GM23338 (cell line): ENCODE measurements at regions not wholly inside any gene's neighbourhood (a gene's known extent, or its start where the extent isn't known, plus 50 kb on each side); places are given as distances from the start of the nearest gene placed in this dataset.

Experiments used
- ATAC-seq: fragments of 200-7000 bp; cut with Tn5 transposase; 3 replicates; pipeline ENCODE4 v1.9.1; 2020
- DNase-seq: peaks from one replicate; pipeline ENCODE4 v3.0.0-alpha.2; 2015; ENCODE audit warnings: low spot score
- H2AFZ ChIP-seq: fragments of 200-600 bp; sonication (generic); 2 replicates; pipeline ENCODE4 v1.8.0; 2016; ENCODE audit warnings: antibody characterized with exemption, mild to moderate bottlenecking, moderate library complexity
- H3F3A ChIP-seq: fragments of 200-600 bp; sonication (generic); replicated peaks from 2 replicates; pipeline ENCODE4 v1.8.0; 2017; ENCODE audit warnings: antibody characterized with exemption, mixed run types, low read depth
- H3K27ac ChIP-seq: fragments of 200-600 bp; sonication (generic); 2 replicates; pipeline ENCODE4 v1.6.1; 2016; ENCODE audit warnings: low read depth
- H3K27me3 ChIP-seq: fragments of 200-600 bp; sonication (generic); 2 replicates; pipeline ENCODE4 v1.8.0; 2016; ENCODE audit warnings: mild to moderate bottlenecking, mixed run types, moderate library complexity; ENCODE audit not compliant: insufficient read depth
- H3K36me3 ChIP-seq: fragments of 200-600 bp; sonication (generic); 2 replicates; pipeline ENCODE4 v1.8.0; 2016; ENCODE audit warnings: mild to moderate bottlenecking; ENCODE audit not compliant: insufficient read depth
- H3K4me1 ChIP-seq: fragments of 200-600 bp; sonication (generic); 2 replicates; pipeline ENCODE4 v1.8.0; 2016; ENCODE audit warnings: mild to moderate bottlenecking, moderate library complexity; ENCODE audit not compliant: insufficient read depth
- H3K4me2 ChIP-seq: fragments of 200-600 bp; sonication (generic); 2 replicates; pipeline ENCODE4 v1.7.1; 2017; ENCODE audit warnings: mixed run types
- H3K4me3 ChIP-seq: fragments of 200-600 bp; sonication (generic); 2 replicates; pipeline ENCODE4 v1.6.1; 2016; ENCODE audit warnings: mixed run types
- H3K79me2 ChIP-seq: fragments of 200-600 bp; sonication (generic); replicated peaks from 2 replicates; pipeline ENCODE4 v1.8.0; 2017; ENCODE audit warnings: mild to moderate bottlenecking; ENCODE audit not compliant: insufficient read depth
- H3K9me2 ChIP-seq: fragments of 200-600 bp; sonication (generic); 2 replicates; pipeline ENCODE4 v1.8.0; 2017; ENCODE audit not compliant: insufficient read depth
- H4K20me1 ChIP-seq: fragments of 200-600 bp; sonication (generic); replicated peaks from 2 replicates; pipeline ENCODE4 v1.8.0; 2017; ENCODE audit warnings: mild to moderate bottlenecking; ENCODE audit not compliant: insufficient read depth
- H3K27ac Mint-ChIP-seq: 2 replicates; pipeline ENCODE4 v1.8.0; 2020; ENCODE audit warnings: inconsistent platforms, mild to moderate bottlenecking, moderate library complexity, mixed read lengths
- H3K27me3 Mint-ChIP-seq: 3 replicates; pipeline ENCODE4 v1.8.0; 2022; ENCODE audit warnings: low read depth, mild to moderate bottlenecking, moderate library complexity, mixed read lengths, inconsistent platforms; ENCODE audit not compliant: insufficient read depth, poor library complexity
- H3K36me3 Mint-ChIP-seq: 3 replicates; pipeline ENCODE4 v1.8.0; 2021; ENCODE audit warnings: low read depth, mild to moderate bottlenecking, inconsistent platforms, moderate library complexity, mixed read lengths
- H3K4me1 Mint-ChIP-seq: 3 replicates; pipeline ENCODE4 v1.8.0; 2020; ENCODE audit warnings: mild to moderate bottlenecking, inconsistent platforms, mixed read lengths
- H3K4me3 Mint-ChIP-seq: 3 replicates; pipeline ENCODE4 v1.8.0; 2021; ENCODE audit warnings: moderate library complexity, mild to moderate bottlenecking, inconsistent platforms, mixed read lengths
- H3K9me3 Mint-ChIP-seq: 3 replicates; pipeline ENCODE4 v1.8.0; 2020; ENCODE audit warnings: moderate library complexity, mild to moderate bottlenecking, inconsistent platforms, mixed read lengths
- EZH2 ChIP-seq: fragments of 200-600 bp; sonication (generic); IDR thresholded peaks from one replicate; pipeline ENCODE4 v1.8.0; 2017; ENCODE audit warnings: antibody characterized with exemption, mild to moderate bottlenecking, low read depth; ENCODE audit not compliant: unreplicated experiment
- EZH2phosphoT487 ChIP-seq: fragments of 200-600 bp; sonication (generic); IDR thresholded peaks from one replicate; pipeline ENCODE4 v1.8.1; 2018; ENCODE audit warnings: antibody characterized with exemption; ENCODE audit not compliant: unreplicated experiment
- JUNB ChIP-seq: IDR thresholded peaks from one replicate; pipeline ENCODE4 v1.6.1; 2016; ENCODE audit warnings: antibody characterized with exemption; ENCODE audit not compliant: unreplicated experiment
- POLR2AphosphoS5 ChIP-seq: IDR thresholded peaks from 2 replicates; pipeline ENCODE4 v1.6.1; 2016; ENCODE audit warnings: antibody characterized with exemption, low read depth
- STAT1 ChIP-seq: IDR thresholded peaks from one replicate; pipeline ENCODE4 v1.6.1; 2016; ENCODE audit warnings: antibody characterized with exemption; ENCODE audit not compliant: unreplicated experiment
- ZNF114 ChIP-seq: fragments of 250-450 bp; sonication (Bioruptor Pico); IDR thresholded peaks from 2 replicates; pipeline ENCODE4 v1.5.0; 2020; ENCODE audit warnings: mild to moderate bottlenecking, moderate library complexity
- ZNF331 ChIP-seq: fragments of 250-450 bp; sonication (Bioruptor Pico); IDR thresholded peaks from 2 replicates; pipeline ENCODE4 v1.5.0; 2020; ENCODE audit warnings: low read depth, mild to moderate bottlenecking, moderate library complexity
- TF ChIP-seq, protein P1 (sequence below): IDR thresholded peaks from one replicate; pipeline ENCODE4 v1.6.1; 2018; ENCODE audit warnings: antibody characterized with exemption; ENCODE audit not compliant: unreplicated experiment
- TF ChIP-seq, protein P2 (sequence below), 2 experiments: fragments of 200-600 bp in 1 of 2; sonication (generic) in 1 of 2; conservative IDR thresholded peaks; 2 replicates each; pipeline versions ENCODE4 v1.5.1 to v1.6.1; 2016 to 2017; ENCODE audit warnings: antibody characterized with exemption in 2 of 2, low read depth in 2 of 2, mild to moderate bottlenecking in 2 of 2, moderate library complexity in 1 of 2
- TF ChIP-seq, protein P3 (sequence below): IDR thresholded peaks from 2 replicates; pipeline ENCODE4 v1.6.1; 2016; ENCODE audit warnings: antibody characterized with exemption
- TF ChIP-seq, protein P4 (sequence below): fragments of 250-450 bp; sonication (Bioruptor Pico); IDR thresholded peaks from 2 replicates; pipeline ENCODE4 v1.5.0; 2020; ENCODE audit warnings: mild to moderate bottlenecking, moderate library complexity

DNA sequence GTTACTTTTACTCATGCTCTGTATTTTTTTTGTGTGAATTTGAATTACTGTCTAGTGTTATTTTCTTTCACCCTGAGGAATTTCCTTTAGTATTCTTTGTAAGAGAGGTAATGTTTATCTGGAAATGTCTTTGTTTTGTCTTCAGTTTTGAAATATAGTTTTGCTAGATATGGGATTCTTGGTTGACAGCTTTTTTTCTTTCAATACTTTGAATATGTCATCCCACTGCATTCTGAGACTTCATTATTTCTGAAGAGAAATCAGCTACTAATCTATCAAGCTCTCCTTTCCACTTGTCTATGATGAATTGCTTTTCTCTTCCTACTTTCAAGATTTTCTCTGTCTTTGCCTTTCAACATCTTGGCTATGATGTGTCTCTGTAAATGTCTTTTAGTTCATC, 217.0 kb upstream of the CASK start:
- Histone ChIP-seq H3K9me2 (no peaks in the 10 kb centered on the region), H3F3A (no peaks in the 10 kb centered on the region), H4K20me1 (no peaks in the 10 kb centered on the region), H3K4me1 (no peaks in the 10 kb centered on the region; the same call in 1 of the 2 replicates), H3K4me3 (no peak overlapping the region), H3K4me2 (no peak overlapping the region), H3K79me2 (no peaks in the 10 kb centered on the region), H2AFZ (no peak overlapping the region), H3K36me3 (no peaks in the 10 kb centered on the region), H3K27ac (no peak overlapping the region), H3K27me3 (no peaks in the 10 kb centered on the region)
- TF ChIP-seq, protein P1, sequence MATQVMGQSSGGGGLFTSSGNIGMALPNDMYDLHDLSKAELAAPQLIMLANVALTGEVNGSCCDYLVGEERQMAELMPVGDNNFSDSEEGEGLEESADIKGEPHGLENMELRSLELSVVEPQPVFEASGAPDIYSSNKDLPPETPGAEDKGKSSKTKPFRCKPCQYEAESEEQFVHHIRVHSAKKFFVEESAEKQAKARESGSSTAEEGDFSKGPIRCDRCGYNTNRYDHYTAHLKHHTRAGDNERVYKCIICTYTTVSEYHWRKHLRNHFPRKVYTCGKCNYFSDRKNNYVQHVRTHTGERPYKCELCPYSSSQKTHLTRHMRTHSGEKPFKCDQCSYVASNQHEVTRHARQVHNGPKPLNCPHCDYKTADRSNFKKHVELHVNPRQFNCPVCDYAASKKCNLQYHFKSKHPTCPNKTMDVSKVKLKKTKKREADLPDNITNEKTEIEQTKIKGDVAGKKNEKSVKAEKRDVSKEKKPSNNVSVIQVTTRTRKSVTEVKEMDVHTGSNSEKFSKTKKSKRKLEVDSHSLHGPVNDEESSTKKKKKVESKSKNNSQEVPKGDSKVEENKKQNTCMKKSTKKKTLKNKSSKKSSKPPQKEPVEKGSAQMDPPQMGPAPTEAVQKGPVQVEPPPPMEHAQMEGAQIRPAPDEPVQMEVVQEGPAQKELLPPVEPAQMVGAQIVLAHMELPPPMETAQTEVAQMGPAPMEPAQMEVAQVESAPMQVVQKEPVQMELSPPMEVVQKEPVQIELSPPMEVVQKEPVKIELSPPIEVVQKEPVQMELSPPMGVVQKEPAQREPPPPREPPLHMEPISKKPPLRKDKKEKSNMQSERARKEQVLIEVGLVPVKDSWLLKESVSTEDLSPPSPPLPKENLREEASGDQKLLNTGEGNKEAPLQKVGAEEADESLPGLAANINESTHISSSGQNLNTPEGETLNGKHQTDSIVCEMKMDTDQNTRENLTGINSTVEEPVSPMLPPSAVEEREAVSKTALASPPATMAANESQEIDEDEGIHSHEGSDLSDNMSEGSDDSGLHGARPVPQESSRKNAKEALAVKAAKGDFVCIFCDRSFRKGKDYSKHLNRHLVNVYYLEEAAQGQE, result no peak
- no peak for TF ChIP-seq POLR2AphosphoS5
- TF ChIP-seq, protein P2, sequence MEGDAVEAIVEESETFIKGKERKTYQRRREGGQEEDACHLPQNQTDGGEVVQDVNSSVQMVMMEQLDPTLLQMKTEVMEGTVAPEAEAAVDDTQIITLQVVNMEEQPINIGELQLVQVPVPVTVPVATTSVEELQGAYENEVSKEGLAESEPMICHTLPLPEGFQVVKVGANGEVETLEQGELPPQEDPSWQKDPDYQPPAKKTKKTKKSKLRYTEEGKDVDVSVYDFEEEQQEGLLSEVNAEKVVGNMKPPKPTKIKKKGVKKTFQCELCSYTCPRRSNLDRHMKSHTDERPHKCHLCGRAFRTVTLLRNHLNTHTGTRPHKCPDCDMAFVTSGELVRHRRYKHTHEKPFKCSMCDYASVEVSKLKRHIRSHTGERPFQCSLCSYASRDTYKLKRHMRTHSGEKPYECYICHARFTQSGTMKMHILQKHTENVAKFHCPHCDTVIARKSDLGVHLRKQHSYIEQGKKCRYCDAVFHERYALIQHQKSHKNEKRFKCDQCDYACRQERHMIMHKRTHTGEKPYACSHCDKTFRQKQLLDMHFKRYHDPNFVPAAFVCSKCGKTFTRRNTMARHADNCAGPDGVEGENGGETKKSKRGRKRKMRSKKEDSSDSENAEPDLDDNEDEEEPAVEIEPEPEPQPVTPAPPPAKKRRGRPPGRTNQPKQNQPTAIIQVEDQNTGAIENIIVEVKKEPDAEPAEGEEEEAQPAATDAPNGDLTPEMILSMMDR (conservative IDR thresholded peaks at IDR 0.05; ENCODE audit: low read depth in 2 of 2), result no peak
- TF ChIP-seq, protein P3, sequence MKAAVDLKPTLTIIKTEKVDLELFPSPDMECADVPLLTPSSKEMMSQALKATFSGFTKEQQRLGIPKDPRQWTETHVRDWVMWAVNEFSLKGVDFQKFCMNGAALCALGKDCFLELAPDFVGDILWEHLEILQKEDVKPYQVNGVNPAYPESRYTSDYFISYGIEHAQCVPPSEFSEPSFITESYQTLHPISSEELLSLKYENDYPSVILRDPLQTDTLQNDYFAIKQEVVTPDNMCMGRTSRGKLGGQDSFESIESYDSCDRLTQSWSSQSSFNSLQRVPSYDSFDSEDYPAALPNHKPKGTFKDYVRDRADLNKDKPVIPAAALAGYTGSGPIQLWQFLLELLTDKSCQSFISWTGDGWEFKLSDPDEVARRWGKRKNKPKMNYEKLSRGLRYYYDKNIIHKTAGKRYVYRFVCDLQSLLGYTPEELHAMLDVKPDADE, result no peak
- no peak for TF ChIP-seq EZH2
- TF ChIP-seq, protein P4, sequence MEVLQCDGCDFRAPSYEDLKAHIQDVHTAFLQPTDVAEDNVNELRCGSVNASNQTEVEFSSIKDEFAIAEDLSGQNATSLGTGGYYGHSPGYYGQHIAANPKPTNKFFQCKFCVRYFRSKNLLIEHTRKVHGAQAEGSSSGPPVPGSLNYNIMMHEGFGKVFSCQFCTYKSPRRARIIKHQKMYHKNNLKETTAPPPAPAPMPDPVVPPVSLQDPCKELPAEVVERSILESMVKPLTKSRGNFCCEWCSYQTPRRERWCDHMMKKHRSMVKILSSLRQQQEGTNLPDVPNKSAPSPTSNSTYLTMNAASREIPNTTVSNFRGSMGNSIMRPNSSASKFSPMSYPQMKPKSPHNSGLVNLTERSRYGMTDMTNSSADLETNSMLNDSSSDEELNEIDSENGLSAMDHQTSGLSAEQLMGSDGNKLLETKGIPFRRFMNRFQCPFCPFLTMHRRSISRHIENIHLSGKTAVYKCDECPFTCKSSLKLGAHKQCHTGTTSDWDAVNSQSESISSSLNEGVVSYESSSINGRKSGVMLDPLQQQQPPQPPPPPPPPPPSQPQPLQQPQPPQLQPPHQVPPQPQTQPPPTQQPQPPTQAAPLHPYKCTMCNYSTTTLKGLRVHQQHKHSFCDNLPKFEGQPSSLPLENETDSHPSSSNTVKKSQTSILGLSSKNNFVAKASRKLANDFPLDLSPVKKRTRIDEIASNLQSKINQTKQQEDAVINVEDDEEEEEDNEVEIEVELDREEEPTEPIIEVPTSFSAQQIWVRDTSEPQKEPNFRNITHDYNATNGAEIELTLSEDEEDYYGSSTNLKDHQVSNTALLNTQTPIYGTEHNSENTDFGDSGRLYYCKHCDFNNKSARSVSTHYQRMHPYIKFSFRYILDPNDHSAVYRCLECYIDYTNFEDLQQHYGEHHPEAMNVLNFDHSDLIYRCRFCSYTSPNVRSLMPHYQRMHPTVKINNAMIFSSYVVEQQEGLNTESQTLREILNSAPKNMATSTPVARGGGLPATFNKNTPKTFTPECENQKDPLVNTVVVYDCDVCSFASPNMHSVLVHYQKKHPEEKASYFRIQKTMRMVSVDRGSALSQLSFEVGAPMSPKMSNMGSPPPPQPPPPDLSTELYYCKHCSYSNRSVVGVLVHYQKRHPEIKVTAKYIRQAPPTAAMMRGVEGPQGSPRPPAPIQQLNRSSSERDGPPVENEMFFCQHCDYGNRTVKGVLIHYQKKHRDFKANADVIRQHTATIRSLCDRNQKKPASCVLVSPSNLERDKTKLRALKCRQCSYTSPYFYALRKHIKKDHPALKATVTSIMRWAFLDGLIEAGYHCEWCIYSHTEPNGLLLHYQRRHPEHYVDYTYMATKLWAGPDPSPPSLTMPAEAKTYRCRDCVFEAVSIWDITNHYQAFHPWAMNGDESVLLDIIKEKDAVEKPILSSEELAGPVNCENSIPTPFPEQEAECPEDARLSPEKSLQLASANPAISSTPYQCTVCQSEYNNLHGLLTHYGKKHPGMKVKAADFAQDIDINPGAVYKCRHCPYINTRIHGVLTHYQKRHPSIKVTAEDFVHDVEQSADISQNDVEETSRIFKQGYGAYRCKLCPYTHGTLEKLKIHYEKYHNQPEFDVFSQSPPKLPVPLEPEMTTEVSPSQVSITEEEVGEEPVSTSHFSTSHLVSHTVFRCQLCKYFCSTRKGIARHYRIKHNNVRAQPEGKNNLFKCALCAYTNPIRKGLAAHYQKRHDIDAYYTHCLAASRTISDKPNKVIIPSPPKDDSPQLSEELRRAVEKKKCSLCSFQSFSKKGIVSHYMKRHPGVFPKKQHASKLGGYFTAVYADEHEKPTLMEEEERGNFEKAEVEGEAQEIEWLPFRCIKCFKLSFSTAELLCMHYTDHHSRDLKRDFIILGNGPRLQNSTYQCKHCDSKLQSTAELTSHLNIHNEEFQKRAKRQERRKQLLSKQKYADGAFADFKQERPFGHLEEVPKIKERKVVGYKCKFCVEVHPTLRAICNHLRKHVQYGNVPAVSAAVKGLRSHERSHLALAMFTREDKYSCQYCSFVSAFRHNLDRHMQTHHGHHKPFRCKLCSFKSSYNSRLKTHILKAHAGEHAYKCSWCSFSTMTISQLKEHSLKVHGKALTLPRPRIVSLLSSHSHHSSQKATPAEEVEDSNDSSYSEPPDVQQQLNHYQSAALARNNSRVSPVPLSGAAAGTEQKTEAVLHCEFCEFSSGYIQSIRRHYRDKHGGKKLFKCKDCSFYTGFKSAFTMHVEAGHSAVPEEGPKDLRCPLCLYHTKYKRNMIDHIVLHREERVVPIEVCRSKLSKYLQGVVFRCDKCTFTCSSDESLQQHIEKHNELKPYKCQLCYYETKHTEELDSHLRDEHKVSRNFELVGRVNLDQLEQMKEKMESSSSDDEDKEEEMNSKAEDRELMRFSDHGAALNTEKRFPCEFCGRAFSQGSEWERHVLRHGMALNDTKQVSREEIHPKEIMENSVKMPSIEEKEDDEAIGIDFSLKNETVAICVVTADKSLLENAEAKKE (CRISPR knock-in tag), result no peak
- no peak for TF ChIP-seq ZNF331 (CRISPR knock-in tag)
- TF ChIP-seq STAT1, result no peak
- TF ChIP-seq JUNB, result no peak
- no peak for TF ChIP-seq EZH2phosphoT487
- no peak for TF ChIP-seq ZNF114 (CRISPR knock-in tag)
- Mint-ChIP-seq H3K27me3 (peaks cover 2% of the 10 kb centered on the region), H3K27ac (no peak overlapping the region), H3K9me3 (peaks cover 5% of the 10 kb centered on the region; the same call in 2 of the 3 replicates), H3K4me1 (peaks cover 10% of the 10 kb centered on the region), H3K4me3 (no peak overlapping the region), H3K36me3 (no peaks in the 10 kb centered on the region)
- DNase-seq (no peak), ATAC-seq (no peak)
